HEK293 (cell line): ENCODE measurements at regions not wholly inside any gene's neighbourhood (a gene's known extent, or its start where the extent isn't known, plus 50 kb on each side); places are given as distances from the start of the nearest gene placed in this dataset.

Source experiments
- CTCF ChIA-PET: fragments of 350-600 bp; formaldehyde crosslinking; extraction: SDS; loops from one replicate; lab custom pipeline; 2021; ENCODE audit warnings: antibody characterized with exemption; lab: Yijun Ruan, JAX
- POLR2A ChIA-PET: fragments of 300-600 bp; formaldehyde crosslinking; extraction: SDS; loops from one replicate; lab custom pipeline; 2020; ENCODE audit warnings: antibody characterized with exemption, inconsistent platforms; lab: Yijun Ruan, JAX
- H3K27ac ChIP-seq: fragments of 200-500 bp; sonication (Bioruptor generic); 2 replicates; pipeline ENCODE4 v1.5.1; 2014; ENCODE audit warnings: low read depth, low read length, control low read depth, inconsistent platforms; ENCODE audit errors: extremely low read depth
- H3K36me3 ChIP-seq, 2 experiments: fragments of 200-500 bp in 1 of 2; sonication (Bioruptor generic) in 1 of 2; 1 replicate in 1 of 2; 2 replicates in 1 of 2; pipeline ENCODE4 v1.5.1; 2014 to 2017; ENCODE audit warnings: inconsistent platforms in 2 of 2, low read length in 2 of 2; ENCODE audit not compliant: control insufficient read depth in 2 of 2, insufficient read depth in 1 of 2
- H3K4me1 ChIP-seq: fragments of 200-500 bp; sonication (Bioruptor generic); 2 replicates; pipeline ENCODE4 v1.5.1; 2014; ENCODE audit warnings: mild to moderate bottlenecking, low read length, inconsistent platforms; ENCODE audit not compliant: control insufficient read depth, insufficient read depth
- H3K4me3 ChIP-seq: 2 replicates; pipeline ENCODE4 v1.5.1; 2011; ENCODE audit warnings: low read depth, mild to moderate bottlenecking, control low read depth, low read length, moderate library complexity
- H3K9me3 ChIP-seq: fragments of 200-500 bp; sonication (Bioruptor generic); 2 replicates; pipeline ENCODE4 v1.5.1; 2014; ENCODE audit warnings: low read depth, low read length, inconsistent platforms; ENCODE audit not compliant: control insufficient read depth, insufficient read depth
- GLIS1 ChIP-seq: fragments of 450-650 bp; formaldehyde crosslinking; IDR thresholded peaks from 2 replicates; pipeline ENCODE4 v1.5.1; 2016; ENCODE audit warnings: missing biosample characterization, missing genetic modification characterization
- KLF8 ChIP-seq: fragments of 450-650 bp; formaldehyde crosslinking; IDR thresholded peaks from 2 replicates; pipeline ENCODE4 v1.5.1; 2016; ENCODE audit warnings: missing biosample characterization, missing genetic modification characterization
- MYNN ChIP-seq: fragments of 450-650 bp; formaldehyde crosslinking; IDR thresholded peaks from 2 replicates; pipeline ENCODE4 v1.5.1; 2016; ENCODE audit warnings: missing biosample characterization, missing genetic modification characterization, borderline replicate concordance
- PRDM2 ChIP-seq: fragments of 450-650 bp; formaldehyde crosslinking; IDR thresholded peaks from 2 replicates; pipeline ENCODE4 v1.5.1; 2016; ENCODE audit warnings: missing biosample characterization, missing genetic modification characterization, borderline replicate concordance
- PRDM4 ChIP-seq: fragments of 450-650 bp; formaldehyde crosslinking; IDR thresholded peaks from 2 replicates; pipeline ENCODE4 v1.5.1; 2017; ENCODE audit warnings: missing biosample characterization, missing genetic modification characterization
- SP7 ChIP-seq: fragments of 450-650 bp; formaldehyde crosslinking; IDR thresholded peaks from 2 replicates; pipeline ENCODE4 v1.5.1; 2016; ENCODE audit warnings: missing biosample characterization, missing genetic modification characterization
- ZBTB49 ChIP-seq: fragments of 450-650 bp; formaldehyde crosslinking; IDR thresholded peaks from 2 replicates; pipeline ENCODE4 v1.5.1; 2016; ENCODE audit warnings: missing biosample characterization, missing genetic modification characterization, low read depth
- ZBTB6 ChIP-seq: fragments of 450-650 bp; formaldehyde crosslinking; IDR thresholded peaks from 2 replicates; pipeline ENCODE4 v1.5.1; 2017; ENCODE audit warnings: missing biosample characterization, missing genetic modification characterization
- ZFP37 ChIP-seq: fragments of 450-650 bp; formaldehyde crosslinking; IDR thresholded peaks from 2 replicates; pipeline ENCODE4 v1.5.1; 2016; ENCODE audit warnings: missing biosample characterization, missing genetic modification characterization
- ZFP41 ChIP-seq: fragments of 450-650 bp; formaldehyde crosslinking; IDR thresholded peaks from 2 replicates; pipeline ENCODE4 v1.5.1; 2016; ENCODE audit warnings: missing biosample characterization, missing genetic modification characterization, borderline replicate concordance
- ZNF133 ChIP-seq: fragments of 450-650 bp; formaldehyde crosslinking; IDR thresholded peaks from 2 replicates; pipeline ENCODE4 v1.5.1; 2016; ENCODE audit warnings: missing biosample characterization, missing genetic modification characterization
- ZNF148 ChIP-seq: fragments of 450-650 bp; formaldehyde crosslinking; IDR thresholded peaks from 2 replicates; pipeline ENCODE4 v1.5.0; 2017; ENCODE audit warnings: missing biosample characterization, missing genetic modification characterization, borderline replicate concordance
- ZNF391 ChIP-seq: fragments of 450-650 bp; formaldehyde crosslinking; IDR thresholded peaks from 2 replicates; pipeline ENCODE4 v1.5.1; 2016; ENCODE audit warnings: low read depth, missing biosample characterization, missing genetic modification characterization, borderline replicate concordance
- ZNF624 ChIP-seq: fragments of 450-650 bp; formaldehyde crosslinking; IDR thresholded peaks from 2 replicates; pipeline ENCODE4 v1.5.1; 2017; ENCODE audit warnings: missing biosample characterization, missing genetic modification characterization

- no peaks in the 10 kb centered on the region for H3K4me1 ChIP-seq
- no peak for TF ChIP-seq ZBTB6
- no peak for TF ChIP-seq GLIS1 (tag by site-specific recombination)
- no peak for TF ChIP-seq MYNN (tag by site-specific recombination)
- no peak for TF ChIP-seq KLF8 (tag by site-specific recombination)
- no peak for TF ChIP-seq ZNF391 (tag by site-specific recombination)
- no peak for TF ChIP-seq ZNF133 (tag by site-specific recombination)
- no peak for TF ChIP-seq ZNF624 (tag by site-specific recombination)
- TF ChIP-seq PRDM2, result no peak
- no peak for TF ChIP-seq ZFP41 (tag by site-specific recombination)
- TF ChIP-seq SP7 (tag by site-specific recombination), result no peak
- no peak for TF ChIP-seq ZBTB49 (tag by site-specific recombination)
- no peak for TF ChIP-seq ZFP37 (tag by site-specific recombination)
- no peak for TF ChIP-seq PRDM4 (tag by site-specific recombination)
- TF ChIP-seq ZNF148, result no peak
- TF ChIP-seq, all 188 proteins: peak for 0
- ChIA-PET CTCF (no interaction called here), POLR2A (no interaction called here)
- Histone ChIP-seq H3K27ac (no peak overlapping the region), H3K36me3 (no peaks in the 10 kb centered on the region), H3K4me3 (no peak overlapping the region), H3K9me3 (no peaks in the 10 kb centered on the region)
These were observed 527.1 kb downstream of the QKI start for GRCh38 chr6:163941624-163941976.
